Stimulated activated CD8-positive, alpha-beta memory T cell treated with anti-CD3 and anti-CD28 coated beads, Interleukin-2, amount 100 ng/mL, for 48 hours (primary cell): ENCODE measurements at regions not wholly inside any gene's neighbourhood (a gene's known extent, or its start where the extent isn't known, plus 50 kb on each side); places are given as distances from the start of the nearest gene placed in this dataset.

Experiments used
- DNase-seq, 2 donors: peaks; one replicate each; pipeline ENCODE4 v3.0.0-alpha.2; 2020; ENCODE audit warnings: low read depth in 2 of 2

GRCh38 chr12:45627407-45628069, 102.0 kb upstream of the ARID2 start:
- DNase-seq, result no peak

- no peak for DNase-seq
These were observed 100.2 kb upstream of the ARID2 start for GRCh38 chr12:45629292-45629691.

- no peak for DNase-seq
These were observed 95.8 kb upstream of the ARID2 start for GRCh38 chr12:45633733-45634132.

- DNase-seq, result no peak
These were observed 95.1 kb upstream of the ARID2 start for GRCh38 chr12:45634273-45634917.

- no peak for DNase-seq
These were observed 92.3 kb upstream of the ARID2 start for GRCh38 chr12:45637242-45637641.

- no peak for DNase-seq
These were observed 91.8 kb upstream of the ARID2 start for GRCh38 chr12:45637706-45638105.

- DNase-seq, result no peak
These were observed 91.1 kb upstream of the ARID2 start for GRCh38 chr12:45638386-45638785.

GRCh38 chr12:45644541-45644940, 85.0 kb upstream of the ARID2 start:
- DNase-seq, result no peak

GRCh38 chr12:45646851-45647581, 82.5 kb upstream of the ARID2 start:
- no peak for DNase-seq

- DNase-seq, result no peak
These were observed 81.4 kb upstream of the ARID2 start for GRCh38 chr12:45648070-45648469.

GRCh38 chr12:45651029-45651428, 78.5 kb upstream of the ARID2 start:
- no peak for DNase-seq

- DNase-seq, result no peak
These were observed 75.4 kb upstream of the ARID2 start for GRCh38 chr12:45654002-45654665.

GRCh38 chr12:45655186-45655585, 74.3 kb upstream of the ARID2 start:
- DNase-seq, result peak in 1 of 2 donors; percentile 12

GRCh38 chr12:45655743-45656142, 73.8 kb upstream of the ARID2 start:
- no peak for DNase-seq

- DNase-seq, result no peak
These were observed 71.5 kb upstream of the ARID2 start for GRCh38 chr12:45658020-45658419.

GRCh38 chr12:45660330-45660729, 69.2 kb upstream of the ARID2 start:
- DNase-seq, result no peak

GRCh38 chr12:45663455-45663854, 66.1 kb upstream of the ARID2 start:
- DNase-seq, result no peak

- no peak for DNase-seq
These were observed 63.6 kb upstream of the ARID2 start for GRCh38 chr12:45665941-45666340.

- DNase-seq, result no peak
These were observed 63.1 kb upstream of the ARID2 start for GRCh38 chr12:45666396-45666795.

GRCh38 chr12:45666816-45667215, 62.7 kb upstream of the ARID2 start:
- DNase-seq, result no peak

GRCh38 chr12:45667761-45668160, 61.7 kb upstream of the ARID2 start:
- DNase-seq, result no peak

- no peak for DNase-seq
These were observed 60.9 kb upstream of the ARID2 start for GRCh38 chr12:45668641-45669040.

GRCh38 chr12:45669093-45669492, 60.4 kb upstream of the ARID2 start:
- no peak for DNase-seq
